ENCODE measurements at regions not wholly inside any gene's neighbourhood (a gene's known extent, or its start where the extent isn't known, plus 50 kb on each side); places are given as distances from the start of the nearest gene placed in this dataset.

GRCh38 chr14:101137234-101137633 is 233.7 kb upstream of the RTL1 start:
- no peak for TF ChIP-seq CTCF (IDR thresholded peaks at IDR 0.05)
- no peak for TF ChIP-seq ZFX (IDR thresholded peaks at IDR 0.05; ENCODE audit: borderline replicate concordance)

Data from 22Rv1 (cell line).